Neural cell (in vitro differentiated cells): ENCODE measurements at regions not wholly inside any gene's neighbourhood (a gene's known extent, or its start where the extent isn't known, plus 50 kb on each side); places are given as distances from the start of the nearest gene placed in this dataset.

Experiments used
- H2AFZ ChIP-seq: fragments of 200-600, 300-800 bp; sonication (generic), shearing (Covaris generic); 2 replicates; pipeline ENCODE4 v1.6.0; 2014; ENCODE audit warnings: low read depth, mild to moderate bottlenecking, antibody characterized with exemption, low read length, moderate library complexity
- H3F3A ChIP-seq: fragments of 200-600 bp; shearing (Covaris generic); 2 replicates; pipeline ENCODE4 v1.6.1; 2016; ENCODE audit warnings: mild to moderate bottlenecking, moderate library complexity, mixed read lengths, antibody characterized with exemption, low read length; ENCODE audit not compliant: insufficient read depth, poor library complexity, severe bottlenecking
- H3K27ac ChIP-seq: fragments of 200-600, 300-800 bp; sonication (generic), shearing (Covaris generic); 2 replicates; pipeline ENCODE4 v1.5.1; 2014; ENCODE audit warnings: mild to moderate bottlenecking, low read length, moderate library complexity
- H3K27me3 ChIP-seq: fragments of 300-800, 200-600 bp; sonication (generic), shearing (Covaris generic); 2 replicates; pipeline ENCODE4 v1.6.0; 2014; ENCODE audit warnings: mild to moderate bottlenecking, low read depth, low read length, moderate library complexity; ENCODE audit not compliant: insufficient read depth
- H3K36me3 ChIP-seq: fragments of 300-800, 200-600 bp; sonication (generic), shearing (Covaris generic); 2 replicates; pipeline ENCODE4 v1.5.1; 2014; ENCODE audit warnings: mild to moderate bottlenecking, antibody characterized with exemption, low read length, moderate library complexity; ENCODE audit not compliant: insufficient read depth
- H3K4me2 ChIP-seq: fragments of 300-800, 200-600 bp; sonication (generic), shearing (Covaris generic); 2 replicates; pipeline ENCODE4 v1.6.0; 2014; ENCODE audit warnings: mild to moderate bottlenecking, low read length
- H3K4me3 ChIP-seq: fragments of 300-800, 200-600 bp; sonication (generic), shearing (Covaris generic); 2 replicates; pipeline ENCODE4 v1.5.1; 2014; ENCODE audit warnings: mild to moderate bottlenecking, low read length, moderate library complexity
- H3K79me2 ChIP-seq: fragments of 200-600 bp; shearing (Covaris generic); replicated peaks from 2 replicates; pipeline ENCODE4 v1.6.0; 2014; ENCODE audit warnings: mild to moderate bottlenecking, low read length, moderate library complexity; ENCODE audit not compliant: insufficient read depth
- H3K9ac ChIP-seq: fragments of 300-800, 200-600 bp; sonication (generic), shearing (Covaris generic); 2 replicates; pipeline ENCODE4 v1.6.1; 2016; ENCODE audit warnings: mild to moderate bottlenecking, low read length, mixed read lengths
- H3K9me2 ChIP-seq: fragments of 200-600 bp; shearing (Covaris generic); 2 replicates; pipeline ENCODE4 v1.6.1; 2016; ENCODE audit warnings: mild to moderate bottlenecking, low read length, mixed read lengths; ENCODE audit not compliant: insufficient read depth
- H3K9me3 ChIP-seq: fragments of 200-600, 300-800 bp; sonication (generic), shearing (Covaris generic); 2 replicates; pipeline ENCODE4 v1.6.1; 2016; ENCODE audit warnings: mild to moderate bottlenecking, mixed run types, low read length, moderate library complexity, mixed read lengths
- H4K20me1 ChIP-seq: fragments of 200-600 bp; shearing (Covaris generic); 2 replicates; pipeline ENCODE4 v1.6.1; 2016; ENCODE audit warnings: mild to moderate bottlenecking, mixed run types; ENCODE audit not compliant: insufficient read depth
- CTCF ChIP-seq: fragments of 450-650 bp; IDR thresholded peaks from 2 replicates; pipeline ENCODE4 v1.5.1; 2014; ENCODE audit warnings: antibody characterized with exemption, mild to moderate bottlenecking, moderate library complexity; ENCODE audit not compliant: poor library complexity, severe bottlenecking
- EP300 ChIP-seq: fragments of 450-650 bp; conservative IDR thresholded peaks from 2 replicates; pipeline ENCODE4 v1.6.1; 2014; ENCODE audit warnings: antibody characterized with exemption, mild to moderate bottlenecking, moderate library complexity; ENCODE audit not compliant: poor library complexity, severe bottlenecking
- EZH2 ChIP-seq: fragments of 200-600, 300-800 bp; shearing (Covaris generic), sonication (generic); IDR thresholded peaks from 2 replicates; pipeline ENCODE4 v1.6.1; 2014; ENCODE audit warnings: antibody characterized with exemption, low read length, borderline replicate concordance, mild to moderate bottlenecking; ENCODE audit not compliant: insufficient read depth, poor library complexity, severe bottlenecking
- MXI1 ChIP-seq: fragments of 450-650 bp; conservative IDR thresholded peaks from 2 replicates; pipeline ENCODE4 v1.6.1; 2014; ENCODE audit warnings: antibody characterized with exemption, mild to moderate bottlenecking; ENCODE audit not compliant: poor library complexity, severe bottlenecking
- POLR2AphosphoS5 ChIP-seq: IDR thresholded peaks from 2 replicates; pipeline ENCODE4 v1.6.1; 2012
- RAD21 ChIP-seq: fragments of 450-650 bp; conservative IDR thresholded peaks from 2 replicates; pipeline ENCODE4 v1.6.1; 2014; ENCODE audit warnings: antibody characterized with exemption, mild to moderate bottlenecking, moderate library complexity
- REST ChIP-seq: IDR thresholded peaks from 2 replicates; pipeline ENCODE4 v1.6.1; 2012; ENCODE audit warnings: borderline replicate concordance
- SMC3 ChIP-seq: fragments of 450-650 bp; conservative IDR thresholded peaks from 2 replicates; pipeline ENCODE4 v1.6.1; 2014; ENCODE audit warnings: antibody characterized with exemption, mild to moderate bottlenecking, moderate library complexity; ENCODE audit not compliant: poor library complexity
- TAF1 ChIP-seq: IDR thresholded peaks from 2 replicates; pipeline ENCODE4 v1.6.1; 2012; ENCODE audit warnings: low read depth

GRCh38 chr18:2144811-2145210, 426.5 kb downstream of the METTL4 start:
- Histone ChIP-seq H3K9me3 (no peaks in the 10 kb centered on the region), H3K4me2 (no peak overlapping the region), H3K36me3 (no peaks in the 10 kb centered on the region), H3K79me2 (no peaks in the 10 kb centered on the region), H4K20me1 (no peaks in the 10 kb centered on the region), H3K27me3 (no peaks in the 10 kb centered on the region), H3K4me3 (no peak overlapping the region), H3K9ac (no peak overlapping the region), H3K27ac (no peak overlapping the region), H3K9me2 (no peaks in the 10 kb centered on the region), H3F3A (no peaks in the 10 kb centered on the region), H2AFZ (no peak overlapping the region)
- TF ChIP-seq TAF1: no peak
- TF ChIP-seq RAD21: no peak
- TF ChIP-seq SMC3: no peak
- TF ChIP-seq POLR2AphosphoS5: no peak
- TF ChIP-seq EP300: no peak
- no peak for TF ChIP-seq EZH2
- TF ChIP-seq REST: no peak
- no peak for TF ChIP-seq MXI1
- no peak for TF ChIP-seq CTCF

GRCh38 chr18:2146092-2146491, 425.2 kb downstream of the METTL4 start:
- H3K79me2 ChIP-seq: no peaks in the 10 kb centered on the region
- H3K9me3 ChIP-seq: no peaks in the 10 kb centered on the region
- no peak overlapping the region for H2AFZ ChIP-seq
- H3K9me2 ChIP-seq: no peaks in the 10 kb centered on the region
- H3K4me3 ChIP-seq: no peak overlapping the region
- no peak overlapping the region for H3K4me2 ChIP-seq
- no peaks in the 10 kb centered on the region for H3K36me3 ChIP-seq
- no peak for TF ChIP-seq CTCF
- TF ChIP-seq REST: no peak
- TF ChIP-seq EP300: no peak
- no peak overlapping the region for H3K27ac ChIP-seq
- no peak overlapping the region for H3K9ac ChIP-seq
- H4K20me1 ChIP-seq: no peaks in the 10 kb centered on the region
- no peaks in the 10 kb centered on the region for H3F3A ChIP-seq
- H3K27me3 ChIP-seq: no peaks in the 10 kb centered on the region
